ENCODE measurements at regions not wholly inside any gene's neighbourhood (a gene's known extent, or its start where the extent isn't known, plus 50 kb on each side); places are given as distances from the start of the nearest gene placed in this dataset.

GRCh38 chr2:195367809-195368208 is 289.2 kb upstream of the SLC39A10 start:
- Histone ChIP-seq H3K9me3 (ENCODE audit: control insufficient read depth in 1 of 2, insufficient read depth in 1 of 2, low read depth in 1 of 2, low read length in 2 of 2) (no peaks in the 10 kb centered on the region), H2AFZ (ENCODE audit: low read depth, low read length, poor library complexity, severe bottlenecking) (no peak overlapping the region), H3K79me2 (ENCODE audit: insufficient read depth, low read length) (no peaks in the 10 kb centered on the region), H3K4me2 (ENCODE audit: low read length) (no peak overlapping the region), H3K27me3 (ENCODE audit: insufficient read depth, low read length) (no peaks in the 10 kb centered on the region), H3K27ac (ENCODE audit: low read depth, low read length) (no peak overlapping the region), H4K20me1 (ENCODE audit: insufficient read depth) (no peaks in the 10 kb centered on the region), H3K9ac (ENCODE audit: low read length) (no peak overlapping the region), H3K4me1 (ENCODE audit: control insufficient read depth in 1 of 2, insufficient read depth in 2 of 2, low read length in 2 of 2) (peaks cover 11 to 15% of the 10 kb centered on the region in 2 experiments), H3K36me3 (ENCODE audit: control insufficient read depth in 1 of 2, insufficient read depth in 2 of 2, low read length in 2 of 2) (no peaks in the 10 kb centered on the region), H3K4me3 (replicated peaks in 1 of 2; ENCODE audit: low read depth in 1 of 2, low read length in 2 of 2) (no peak overlapping the region), H3K9me2 (ENCODE audit: insufficient read depth) (0 out of 2 replicates have a peak, but pooled peaks cover 3% of the 10 kb centered on the region)
- ATAC-seq, result no peak
- intact Hi-C loops (cut with micrococcal nuclease), result no loop called here
- no peak for TF ChIP-seq SIN3A (IDR thresholded peaks at IDR 0.05; ENCODE audit: low read depth)
- no peak for TF ChIP-seq CBX3 (IDR thresholded peaks at IDR 0.05; ENCODE audit: low read depth)
- TF ChIP-seq EZH2 (IDR thresholded peaks at IDR 0.05), result no peak
- no peak for TF ChIP-seq EZH2phosphoT487 (IDR thresholded peaks at IDR 0.05; ENCODE audit: borderline replicate concordance)
- TF ChIP-seq SRF (IDR thresholded peaks at IDR 0.05; ENCODE audit: low read depth), result no peak
- TF ChIP-seq YY1 (IDR thresholded peaks at IDR 0.05; ENCODE audit: extremely low read depth, insufficient replicate concordance, low read depth, low read length), result no peak
- no peak for TF ChIP-seq TCF7L2 (IDR thresholded peaks at IDR 0.05; ENCODE audit: borderline replicate concordance, extremely low read depth, insufficient read depth, insufficient read length)
- TF ChIP-seq MAX (IDR thresholded peaks at IDR 0.05), result no peak
- TF ChIP-seq RAD21 (IDR thresholded peaks at IDR 0.05; ENCODE audit: low read depth), result no peak
- no peak for TF ChIP-seq CTCF (IDR thresholded peaks at IDR 0.05 in 2 of 3, conservative IDR thresholded peaks at IDR 0.05 in 1 of 3; ENCODE audit: borderline replicate concordance in 1 of 3, insufficient read depth in 1 of 3, low read depth in 2 of 3, low read length in 2 of 3)
- no peak for TF ChIP-seq REST (IDR thresholded peaks at IDR 0.05; ENCODE audit: low read depth)
- TF ChIP-seq EGR1 (IDR thresholded peaks at IDR 0.05; ENCODE audit: low read depth), result no peak
- TF ChIP-seq CEBPB (IDR thresholded peaks at IDR 0.05; ENCODE audit: low read depth), result no peak
- no peak for TF ChIP-seq SP1 (IDR thresholded peaks at IDR 0.05; ENCODE audit: low read depth)
- no peak for TF ChIP-seq POLR2AphosphoS5 (IDR thresholded peaks at IDR 0.05; ENCODE audit: low read depth, low read length)
- TF ChIP-seq POLR2A (IDR thresholded peaks at IDR 0.05; ENCODE audit: borderline replicate concordance, extremely low read depth, insufficient read depth, insufficient read length), result no peak
- TF ChIP-seq ZBTB33 (IDR thresholded peaks at IDR 0.05; ENCODE audit: extremely low read depth, insufficient replicate concordance, low read length), result no peak
- no peak for TF ChIP-seq ELF1 (IDR thresholded peaks at IDR 0.05; ENCODE audit: borderline replicate concordance, low read depth)
- no peak for TF ChIP-seq JUND (IDR thresholded peaks at IDR 0.05)
- CTCF ChIA-PET, result no interaction called here
- RAD21 ChIA-PET (ENCODE audit: low non-redundant PET in 1 of 2, low total read pairs in 2 of 2, uncharacterized antibody in 2 of 2, unreplicated experiment in 2 of 2), result no interaction called here
- POLR2A ChIA-PET, result no interaction called here
- no peak for DNase-seq (ENCODE audit: low read depth, low spot score)
- no TSS peak for BruUV-seq (replicated peaks)

Measured in HCT116 (cell line).